ENCODE measurements at regions not wholly inside any gene's neighbourhood (a gene's known extent, or its start where the extent isn't known, plus 50 kb on each side); places are given as distances from the start of the nearest gene placed in this dataset.
"Not testable (repeated sequence)": the region's sequence is repeated elsewhere in the genome, so short reads cannot be mapped to it uniquely, and the experiment has no call there.

- ATAC-seq: no peak
- peaks cover 8% of the 10 kb centered on the region for H3K9me3 Mint-ChIP-seq
- no peaks in the 10 kb centered on the region for H3K36me3 Mint-ChIP-seq
- no peaks in the 10 kb centered on the region for H3K4me1 Mint-ChIP-seq
- H3K27ac Mint-ChIP-seq: no peak overlapping the region
- no peak overlapping the region for H3K4me3 Mint-ChIP-seq
- no peak for DNase-seq (ENCODE audit: low spot score in 2 of 2)
Measured at GRCh38 chr5:2856206-2856605, 104.7 kb upstream of the IRX2 start.

GRCh38 chr5:2852446-2852845 lies 101.0 kb upstream of the IRX2 start:
- H3K4me3 Mint-ChIP-seq: no peak overlapping the region
- H3K36me3 Mint-ChIP-seq: no peaks in the 10 kb centered on the region
- H3K4me1 Mint-ChIP-seq: no peaks in the 10 kb centered on the region
- H3K27ac Mint-ChIP-seq: no peak overlapping the region
- no peak for ATAC-seq
- H3K9me3 Mint-ChIP-seq: peaks cover 8% of the 10 kb centered on the region
- no peak for DNase-seq (ENCODE audit: low spot score in 2 of 2)

GRCh38 chr5:2851895-2852294 lies 100.4 kb upstream of the IRX2 start:
- DNase-seq (ENCODE audit: low spot score in 2 of 2): no peak
- Mint-ChIP-seq H3K4me3 (no peak overlapping the region), H3K4me1 (no peaks in the 10 kb centered on the region), H3K9me3 (peaks cover 8% of the 10 kb centered on the region), H3K27ac (no peak overlapping the region), H3K36me3 (no peaks in the 10 kb centered on the region)
- no peak for ATAC-seq

- ATAC-seq (no peak), DNase-seq (ENCODE audit: low spot score in 2 of 2) (no peak)
- peaks cover 13% of the 10 kb centered on the region for H3K9me3 Mint-ChIP-seq
- no peak overlapping the region for H3K4me3 Mint-ChIP-seq
- H3K36me3 Mint-ChIP-seq: no peaks in the 10 kb centered on the region
- no peak overlapping the region for H3K27ac Mint-ChIP-seq
- no peaks in the 10 kb centered on the region for H3K4me1 Mint-ChIP-seq
Measured at GRCh38 chr5:2849429-2849828, 98.0 kb upstream of the IRX2 start.

GRCh38 chr5:2848619-2849018 lies 97.1 kb upstream of the IRX2 start:
- H3K4me3 Mint-ChIP-seq: no peak overlapping the region
- ATAC-seq (no peak), DNase-seq (ENCODE audit: low spot score in 2 of 2) (no peak)
- no peaks in the 10 kb centered on the region for H3K4me1 Mint-ChIP-seq
- H3K9me3 Mint-ChIP-seq: peaks cover 13% of the 10 kb centered on the region
- H3K27ac Mint-ChIP-seq: no peak overlapping the region
- no peaks in the 10 kb centered on the region for H3K36me3 Mint-ChIP-seq

- Mint-ChIP-seq H3K27ac (no peak overlapping the region), H3K36me3 (no peaks in the 10 kb centered on the region), H3K4me3 (no peak overlapping the region), H3K9me3 (peaks cover 9% of the 10 kb centered on the region), H3K4me1 (no peaks in the 10 kb centered on the region)
- DNase-seq (ENCODE audit: low spot score in 2 of 2) (no peak), ATAC-seq (no peak)
Measured at GRCh38 chr5:2847608-2848007, 96.1 kb upstream of the IRX2 start.

GRCh38 chr5:2841208-2841607 lies 89.7 kb upstream of the IRX2 start:
- DNase-seq (ENCODE audit: low spot score in 2 of 2): no peak
- peaks cover 11% of the 10 kb centered on the region for H3K9me3 Mint-ChIP-seq
- no peaks in the 10 kb centered on the region for H3K4me1 Mint-ChIP-seq
- H3K36me3 Mint-ChIP-seq: no peaks in the 10 kb centered on the region
- no peak overlapping the region for H3K27ac Mint-ChIP-seq
- no peak for ATAC-seq
- H3K4me3 Mint-ChIP-seq: no peak overlapping the region

GRCh38 chr5:2840372-2840915 lies 89.0 kb upstream of the IRX2 start:
- H3K36me3 Mint-ChIP-seq: no peaks in the 10 kb centered on the region
- DNase-seq (ENCODE audit: low spot score in 2 of 2) (no peak), ATAC-seq (no peak)
- H3K4me3 Mint-ChIP-seq: no peak overlapping the region
- H3K27ac Mint-ChIP-seq: no peak overlapping the region
- no peaks in the 10 kb centered on the region for H3K4me1 Mint-ChIP-seq
- H3K9me3 Mint-ChIP-seq: peaks cover 7% of the 10 kb centered on the region

- H3K27ac Mint-ChIP-seq: no peak overlapping the region
Measured at GRCh38 chr5:2836133-2836532, 84.7 kb upstream of the IRX2 start.

GRCh38 chr5:2833556-2833955 lies 82.1 kb upstream of the IRX2 start:
- no peak overlapping the region for H3K27ac Mint-ChIP-seq
- DNase-seq (ENCODE audit: low spot score in 2 of 2) (no peak), ATAC-seq (no peak)
- H3K4me3 Mint-ChIP-seq: no peak overlapping the region
- H3K36me3 Mint-ChIP-seq: no peaks in the 10 kb centered on the region
- peaks cover 3% of the 10 kb centered on the region for H3K9me3 Mint-ChIP-seq
- no peaks in the 10 kb centered on the region for H3K4me1 Mint-ChIP-seq

More at GRCh38 chr5:2836133-2836532, 84.7 kb upstream of the IRX2 start:
- ATAC-seq (no peak), DNase-seq (ENCODE audit: low spot score in 2 of 2) (no peak)
- H3K36me3 Mint-ChIP-seq: no peaks in the 10 kb centered on the region
- H3K4me1 Mint-ChIP-seq: no peaks in the 10 kb centered on the region
- H3K4me3 Mint-ChIP-seq: no peak overlapping the region
- H3K9me3 Mint-ChIP-seq: no peaks in the 10 kb centered on the region

- peaks cover 6% of the 10 kb centered on the region for H3K9me3 Mint-ChIP-seq
- no peaks in the 10 kb centered on the region for H3K4me1 Mint-ChIP-seq
- DNase-seq (ENCODE audit: low spot score in 2 of 2): no peak
- H3K27ac Mint-ChIP-seq: no peak overlapping the region
- no peak overlapping the region for H3K4me3 Mint-ChIP-seq
- ATAC-seq: no peak
- no peaks in the 10 kb centered on the region for H3K36me3 Mint-ChIP-seq
Measured at GRCh38 chr5:2832394-2832793, 80.9 kb upstream of the IRX2 start.

- H3K4me3 Mint-ChIP-seq: no peak overlapping the region
- no peaks in the 10 kb centered on the region for H3K36me3 Mint-ChIP-seq
- H3K4me1 Mint-ChIP-seq: no peaks in the 10 kb centered on the region
- H3K9me3 Mint-ChIP-seq: peaks cover 13% of the 10 kb centered on the region
- no peak overlapping the region for H3K27ac Mint-ChIP-seq
- DNase-seq (ENCODE audit: low spot score in 2 of 2) (no peak), ATAC-seq (no peak)
Measured at GRCh38 chr5:2829239-2829638, 77.8 kb upstream of the IRX2 start.

- Mint-ChIP-seq H3K27ac (no peak overlapping the region), H3K4me3 (no peak overlapping the region), H3K4me1 (no peaks in the 10 kb centered on the region), H3K36me3 (no peaks in the 10 kb centered on the region), H3K9me3 (peaks cover 6% of the 10 kb centered on the region)
- ATAC-seq (no peak), DNase-seq (ENCODE audit: low spot score in 2 of 2) (no peak)
Measured at GRCh38 chr5:2818936-2819335, 67.5 kb upstream of the IRX2 start.

GRCh38 chr5:2817031-2817603 lies 65.6 kb upstream of the IRX2 start:
- peaks cover 2% of the 10 kb centered on the region for H3K9me3 Mint-ChIP-seq
- H3K4me1 Mint-ChIP-seq: no peaks in the 10 kb centered on the region
- H3K27ac Mint-ChIP-seq: no peak overlapping the region
- H3K36me3 Mint-ChIP-seq: no peaks in the 10 kb centered on the region
- DNase-seq (ENCODE audit: low spot score in 2 of 2): no peak
- no peak for ATAC-seq
- no peak overlapping the region for H3K4me3 Mint-ChIP-seq

- DNase-seq (ENCODE audit: low spot score in 2 of 2) (no peak), ATAC-seq (no peak)
- Mint-ChIP-seq H3K27ac (no peak overlapping the region), H3K36me3 (no peaks in the 10 kb centered on the region), H3K9me3 (no peaks in the 10 kb centered on the region), H3K4me3 (no peak overlapping the region), H3K4me1 (no peaks in the 10 kb centered on the region)
Measured at GRCh38 chr5:2813678-2814077, 62.2 kb upstream of the IRX2 start.

- ATAC-seq (no peak), DNase-seq (ENCODE audit: low spot score in 2 of 2) (no peak)
- Mint-ChIP-seq H3K36me3 (no peaks in the 10 kb centered on the region), H3K27ac (no peak overlapping the region), H3K4me3 (no peak overlapping the region), H3K9me3 (peaks cover 7% of the 10 kb centered on the region), H3K4me1 (no peaks in the 10 kb centered on the region)
Measured at GRCh38 chr5:2810644-2811043, 59.2 kb upstream of the IRX2 start.

- H3K4me1 Mint-ChIP-seq; DNase-seq (ENCODE audit: low spot score in 2 of 2); H3K27ac Mint-ChIP-seq; H3K36me3 Mint-ChIP-seq; ATAC-seq; H3K4me3 Mint-ChIP-seq: not testable (repeated sequence)
- peaks cover 12% of the 10 kb centered on the region for H3K9me3 Mint-ChIP-seq
Measured at GRCh38 chr5:2807244-2807643, 55.8 kb upstream of the IRX2 start.
